NCI-H2196 treated with DMSO at 0.1 percent for 48 hours (cell line): ENCODE measurements at regions not wholly inside any gene's neighbourhood (a gene's known extent, or its start where the extent isn't known, plus 50 kb on each side); places are given as distances from the start of the nearest gene placed in this dataset.

Experiments
- DNase-seq: peaks from one replicate; lab custom pipeline; 2025; ENCODE audit not compliant: unreplicated experiment; lab: John Stamatoyannopoulos, UW

DNA sequence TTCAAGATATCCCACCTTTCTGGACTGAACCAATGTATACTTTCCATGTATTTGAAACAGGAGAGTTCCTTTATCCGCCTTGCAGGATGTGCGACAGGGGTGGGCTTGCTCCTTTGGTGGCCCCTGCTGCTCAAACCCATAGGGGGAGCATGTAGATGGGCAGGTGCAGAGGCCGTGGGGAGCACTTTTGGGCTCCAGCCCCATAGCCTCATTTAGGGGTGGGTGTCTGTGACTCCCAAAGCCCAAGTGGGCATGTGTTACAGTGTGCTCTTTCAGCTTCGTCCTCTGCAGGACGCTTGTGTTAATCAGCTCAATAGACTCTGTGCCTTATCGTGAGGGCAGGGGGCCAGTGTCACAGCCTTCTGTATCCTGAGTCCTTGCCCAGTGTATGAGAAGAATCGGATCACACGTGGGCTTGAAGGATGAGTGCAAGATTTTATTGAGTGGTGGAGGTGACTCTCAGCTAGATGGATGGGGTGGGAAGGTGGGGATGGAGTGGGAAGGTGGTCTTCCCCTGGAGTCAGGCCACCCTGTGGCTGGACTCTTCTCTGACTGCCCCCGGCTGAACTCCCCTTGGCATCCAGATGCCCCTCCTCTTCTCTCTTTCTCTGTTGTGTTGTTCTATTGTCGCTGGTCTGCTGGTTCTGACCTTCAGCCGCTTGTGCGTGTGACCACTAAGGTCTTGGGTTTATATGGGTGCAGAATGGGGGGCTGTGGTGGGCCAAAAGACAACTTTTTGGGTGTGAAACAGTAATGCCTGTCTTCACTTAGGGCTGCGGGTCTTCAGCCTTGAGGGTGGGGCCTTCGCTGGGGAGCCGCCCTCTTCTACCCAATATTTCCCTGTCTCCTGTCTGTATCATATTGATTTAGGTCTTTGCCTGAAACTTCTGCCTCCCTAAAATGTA lies 262.2 kb downstream of the GLRX3 start:
- no peak for DNase-seq

DNA sequence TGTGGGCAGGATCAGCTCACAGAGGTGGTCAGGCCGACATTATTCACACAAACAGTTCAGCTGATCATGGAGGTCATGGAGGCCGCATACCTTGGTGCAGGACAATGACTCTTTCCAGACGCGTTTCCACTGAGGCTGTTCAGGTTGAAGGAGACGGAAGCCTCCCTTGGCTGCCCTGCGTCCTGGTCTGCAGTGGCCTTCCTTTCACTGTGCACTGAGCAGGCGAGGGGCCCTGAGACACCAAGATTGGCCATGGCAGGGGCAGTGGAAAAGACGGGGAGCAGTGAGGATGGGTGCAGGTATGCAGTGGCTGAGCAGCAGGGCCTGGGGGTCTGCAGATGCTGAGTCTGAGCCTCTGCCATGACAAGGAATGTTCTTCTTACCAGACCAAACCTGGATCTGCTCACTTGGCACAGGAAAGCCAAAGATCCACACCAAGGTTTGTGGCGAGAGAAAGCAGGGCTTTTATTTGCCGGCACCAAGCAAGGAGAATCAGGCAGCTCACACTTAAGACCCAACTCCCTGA lies 263.3 kb downstream of the GLRX3 start:
- DNase-seq, result no peak

DNA sequence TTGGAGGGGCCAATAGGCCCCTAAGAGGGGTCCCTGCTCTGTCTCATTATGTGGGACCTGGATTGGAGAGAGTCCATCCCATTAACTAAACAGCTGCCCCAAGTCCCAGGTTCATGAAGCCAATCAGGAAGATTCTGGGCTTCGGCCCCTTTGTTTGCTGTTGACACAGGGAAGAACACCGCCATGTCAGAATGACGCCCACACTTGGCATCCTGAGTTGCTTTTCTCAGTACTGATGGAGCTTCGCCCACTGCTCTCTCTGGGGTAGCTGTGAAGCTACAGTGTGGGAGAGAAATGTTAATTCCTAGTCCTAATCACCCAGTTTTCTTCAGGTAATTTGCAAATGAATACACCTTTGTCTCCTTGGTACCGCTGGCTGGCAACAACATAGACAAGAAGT lies 264.7 kb downstream of the GLRX3 start:
- no peak for DNase-seq

DNA sequence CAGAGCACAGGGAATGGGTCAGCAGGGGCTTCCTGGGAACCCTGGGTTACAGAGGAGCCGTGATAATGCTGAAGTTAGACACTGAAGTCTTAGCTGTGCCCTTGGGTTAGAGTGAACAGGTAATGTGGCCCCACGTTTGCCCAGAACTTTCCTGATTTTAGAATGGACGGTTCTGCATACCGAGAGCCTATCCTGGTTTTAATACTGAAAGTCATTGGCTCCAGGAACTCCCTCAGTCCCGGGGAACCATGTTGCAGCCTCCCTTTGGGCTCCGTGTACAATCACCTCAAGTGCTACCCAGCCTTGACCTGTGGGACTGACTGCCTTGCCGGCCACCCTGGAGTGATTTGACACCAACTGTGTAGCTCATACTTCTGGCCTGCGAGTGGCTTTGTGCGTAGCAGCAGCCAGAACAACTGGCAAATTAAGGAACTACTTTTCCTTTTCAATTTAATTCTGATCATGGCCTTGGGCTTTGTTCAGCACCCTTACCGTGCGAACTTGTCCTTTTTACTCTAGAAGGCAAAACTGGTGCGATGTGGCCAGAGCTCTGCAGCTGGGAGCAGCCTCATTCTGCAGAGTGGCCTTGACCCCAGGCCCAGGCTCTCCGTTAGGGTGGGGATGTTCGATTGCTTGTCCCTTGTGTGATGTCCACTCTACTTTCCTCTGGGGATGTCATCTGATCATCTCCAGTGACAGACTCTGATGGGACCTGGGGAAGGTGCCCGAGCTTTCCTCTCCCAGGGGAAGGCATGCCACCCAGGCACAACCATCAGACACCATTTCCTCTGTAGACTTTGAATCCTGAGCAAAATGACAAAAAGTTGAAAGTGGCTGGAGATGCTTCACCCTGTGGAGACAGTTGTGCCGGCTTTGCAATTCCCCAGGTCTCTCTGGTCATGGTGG lies 265.9 kb downstream of the GLRX3 start:
- no peak for DNase-seq

DNA sequence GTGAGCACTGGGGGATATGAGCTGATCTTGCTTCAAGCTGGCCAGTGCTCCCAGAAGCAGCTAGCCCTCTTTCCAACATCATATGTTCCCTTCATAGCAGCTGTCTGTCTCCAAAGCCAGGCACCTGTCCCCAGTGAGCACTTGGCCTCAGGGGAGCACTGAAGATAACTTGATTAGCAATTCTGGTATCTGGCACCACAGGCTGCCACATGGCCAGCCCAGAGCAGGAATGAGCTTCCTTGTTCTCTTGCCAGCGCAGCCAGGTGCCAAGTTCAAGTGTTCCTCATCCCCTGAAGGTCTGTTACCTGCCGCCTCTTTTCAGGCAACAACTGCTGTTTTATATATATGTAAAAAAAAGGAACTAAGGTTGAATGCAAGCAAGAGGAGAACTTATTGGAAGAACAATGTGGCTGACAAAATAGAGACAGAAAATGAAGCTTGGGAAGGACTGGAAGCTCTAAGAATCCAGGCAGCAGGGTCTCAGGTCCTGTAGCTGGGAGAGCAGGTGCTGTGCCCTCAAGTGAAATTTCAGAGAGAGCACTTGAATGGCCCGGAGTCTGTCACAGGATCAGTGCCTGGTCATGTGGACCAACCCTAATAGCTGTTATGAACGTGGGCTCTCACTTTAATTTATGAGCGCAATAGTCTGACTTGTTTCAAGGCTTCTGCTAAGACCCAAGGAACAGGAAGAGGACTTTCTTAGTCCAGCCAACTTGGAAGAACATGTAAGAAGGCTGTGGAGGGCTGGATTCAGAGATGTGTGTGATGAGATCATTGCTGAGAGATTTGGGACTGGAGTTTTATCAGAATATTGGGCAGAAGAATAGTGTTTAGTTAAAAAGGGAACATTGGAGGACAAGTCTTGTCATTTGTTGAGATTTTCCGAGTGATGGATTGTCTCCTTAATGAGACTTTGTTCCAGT lies 267.2 kb downstream of the GLRX3 start:
- DNase-seq, result peak; percentile 47

DNA sequence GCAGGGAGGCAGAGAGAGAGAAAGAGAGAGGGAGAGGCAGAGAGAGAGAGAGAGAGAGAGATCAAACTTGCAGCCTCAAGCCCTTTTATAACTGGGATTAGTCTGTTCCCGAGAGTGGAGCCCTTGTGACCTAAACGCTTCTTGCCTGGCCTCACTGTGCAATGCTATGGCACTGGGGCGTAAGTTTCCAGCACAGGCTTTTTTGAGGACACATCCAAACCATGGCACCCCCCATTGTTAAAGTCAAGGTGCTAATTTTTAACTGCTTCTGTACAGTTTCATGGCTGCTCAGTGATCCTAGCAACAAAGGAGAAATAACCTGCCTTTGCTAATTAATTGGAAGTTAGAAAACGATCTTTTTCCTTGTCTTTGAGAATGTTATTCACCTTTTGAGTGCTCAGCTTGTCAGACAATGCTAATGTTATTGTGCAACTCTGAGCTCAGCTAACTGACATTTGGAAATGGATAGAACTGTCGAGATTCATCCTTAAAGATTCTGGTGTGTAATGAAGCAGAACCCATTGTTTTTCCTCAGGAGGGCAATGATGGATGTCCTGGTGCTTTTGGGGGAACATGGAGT lies 268.4 kb downstream of the GLRX3 start:
- no peak for DNase-seq

GRCh38 chr10:130407052-130407451 lies 270.9 kb downstream of the GLRX3 start:
- DNase-seq, result no peak

- no peak for DNase-seq
Measured at GRCh38 chr10:130409331-130409730, 273.1 kb downstream of the GLRX3 start.

DNA sequence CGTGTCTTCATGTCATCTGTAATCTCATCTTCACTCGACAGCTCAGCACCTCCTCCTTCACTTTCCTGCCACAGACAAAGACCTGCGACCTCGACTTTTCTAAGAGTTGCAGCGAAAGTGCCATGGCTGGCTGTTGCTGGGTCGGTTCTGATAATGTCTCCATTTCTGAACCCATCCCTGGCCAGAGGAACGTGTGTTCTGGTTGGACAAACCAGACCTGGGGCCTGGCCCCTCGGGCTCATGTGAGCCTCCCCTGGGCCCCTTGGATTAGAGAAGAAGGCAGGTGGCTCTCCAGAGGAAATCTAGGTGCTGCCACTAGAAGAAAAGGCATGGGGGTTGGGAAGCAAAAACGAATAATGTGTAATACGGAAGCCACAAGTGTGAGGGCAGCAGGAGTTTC lies 273.7 kb downstream of the GLRX3 start:
- DNase-seq, result no peak

- peak; percentile 10 for DNase-seq
Measured at GRCh38 chr10:130411496-130412085, 275.4 kb downstream of the GLRX3 start.

- no peak for DNase-seq
Measured at GRCh38 chr10:130412317-130412716, 276.1 kb downstream of the GLRX3 start.

DNA sequence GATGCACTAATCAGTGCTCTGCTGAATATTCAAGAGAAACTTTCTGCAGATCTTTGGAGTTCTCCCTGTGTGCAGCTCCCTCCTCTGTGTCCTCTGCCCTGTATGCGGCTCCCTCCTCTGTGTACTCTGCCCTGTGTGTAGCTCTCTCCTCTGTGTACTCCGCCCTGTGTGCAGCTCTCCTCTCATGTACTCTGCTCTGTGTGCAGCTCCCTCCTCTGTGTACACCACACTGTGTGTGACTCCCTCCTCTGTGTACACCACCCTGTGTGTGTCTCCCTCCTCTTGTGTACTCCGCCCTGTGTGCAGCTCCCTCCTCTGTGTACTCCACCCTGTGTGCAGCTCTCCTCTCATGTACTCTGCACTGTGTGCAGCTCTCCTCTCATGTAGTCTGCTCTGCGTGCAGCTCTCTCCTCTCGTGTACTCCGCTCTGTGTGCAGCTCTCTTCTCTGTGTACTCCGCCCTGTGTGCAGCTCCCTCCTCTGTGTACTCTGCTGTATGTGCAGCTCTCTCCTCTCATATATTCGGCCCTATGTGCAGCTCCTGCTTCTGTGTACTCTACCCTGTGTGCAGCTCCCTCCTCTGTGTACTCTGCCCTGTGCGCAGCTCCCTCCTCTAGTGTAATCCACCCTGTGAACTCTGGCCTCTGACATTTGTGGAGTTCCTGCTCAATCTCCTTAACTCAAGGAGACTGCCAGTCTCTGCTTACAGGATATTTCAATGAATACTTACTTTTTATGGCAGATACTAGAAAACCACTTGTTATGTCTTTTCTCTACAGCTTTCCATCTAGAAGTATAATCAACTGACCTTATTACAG lies 280.4 kb downstream of the GLRX3 start:
- DNase-seq, result no peak

DNA sequence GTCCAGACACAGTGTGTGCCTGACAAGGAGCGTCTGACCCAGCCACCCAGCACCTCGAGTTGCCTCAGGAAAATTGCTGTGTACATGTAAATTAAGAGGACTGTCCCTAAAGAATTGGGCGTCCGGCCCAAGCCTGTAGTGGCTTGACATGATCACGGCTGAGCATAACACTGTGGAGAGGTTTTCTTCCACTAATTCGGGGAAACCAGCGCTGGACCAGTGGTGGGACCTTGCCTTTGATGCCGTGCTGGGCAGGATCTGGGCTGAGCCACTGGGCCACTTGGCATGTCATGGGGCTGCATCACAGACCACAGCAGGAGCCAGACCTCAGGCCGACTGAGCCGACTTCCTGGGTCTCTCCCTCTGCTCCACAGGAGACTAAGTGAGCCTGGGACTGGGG lies 282.5 kb downstream of the GLRX3 start:
- DNase-seq, result no peak

DNA sequence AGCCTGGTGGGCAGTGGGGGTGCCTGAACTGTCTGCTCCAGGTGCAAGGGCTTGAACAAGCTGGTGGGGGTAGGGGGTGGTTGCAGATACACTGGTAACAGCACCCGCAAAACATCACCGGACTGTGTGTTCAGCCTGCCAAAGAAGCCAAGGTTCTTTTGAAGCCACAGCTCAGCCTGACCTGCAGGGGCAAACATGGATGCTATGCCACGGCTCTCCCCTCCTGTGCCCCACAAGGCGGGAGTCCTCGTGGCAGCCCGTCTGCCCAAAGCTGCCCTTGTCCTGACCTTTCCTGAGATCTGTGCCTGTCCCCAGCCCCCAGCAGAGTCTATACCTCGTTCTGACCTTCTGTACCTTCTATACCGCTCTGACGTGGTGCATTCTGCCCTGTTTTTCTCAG lies 285.7 kb downstream of the GLRX3 start:
- no peak for DNase-seq

- no peak for DNase-seq
Measured at GRCh38 chr10:130422366-130423324, 286.5 kb downstream of the GLRX3 start.

DNA sequence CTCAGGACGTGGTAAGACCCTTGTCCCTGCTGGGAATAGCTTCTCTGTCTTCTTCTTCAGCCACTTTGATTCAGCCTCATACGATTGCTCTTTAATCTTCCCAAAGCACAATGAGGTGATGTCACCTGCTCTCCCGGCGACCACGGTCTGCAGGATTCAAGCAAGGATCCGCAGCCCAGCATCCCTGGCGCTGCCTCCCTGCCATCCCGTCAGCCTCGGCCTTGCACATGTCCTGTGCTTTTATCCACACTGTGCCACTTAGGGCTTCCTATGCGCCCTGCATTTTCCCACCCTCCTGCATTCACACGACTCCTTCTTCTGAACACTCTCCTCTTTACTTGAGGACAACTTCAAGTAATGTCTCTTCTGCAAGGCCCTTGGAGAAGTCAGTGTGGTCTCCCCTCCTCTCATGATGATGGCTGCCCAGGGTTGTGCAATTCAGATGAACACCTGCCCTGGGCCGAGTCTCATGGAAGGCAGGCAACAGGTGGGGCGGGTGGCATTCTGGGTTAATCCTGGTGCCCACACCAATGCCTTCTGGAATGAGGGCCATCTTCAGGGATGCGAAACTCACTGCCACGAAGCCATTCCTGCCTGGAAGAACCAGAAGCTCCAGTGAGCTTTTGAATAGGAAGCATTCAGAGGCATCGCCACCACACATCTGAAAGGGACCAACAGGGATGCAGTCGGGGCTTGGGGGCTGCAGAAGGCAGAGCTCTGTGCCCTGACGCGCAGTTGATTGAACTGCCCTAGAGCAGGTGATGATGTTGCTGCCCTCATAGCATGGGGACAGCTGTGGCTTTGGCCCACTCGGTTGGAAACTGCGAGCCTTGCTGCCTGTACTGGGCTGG lies 287.5 kb downstream of the GLRX3 start:
- no peak for DNase-seq

DNA sequence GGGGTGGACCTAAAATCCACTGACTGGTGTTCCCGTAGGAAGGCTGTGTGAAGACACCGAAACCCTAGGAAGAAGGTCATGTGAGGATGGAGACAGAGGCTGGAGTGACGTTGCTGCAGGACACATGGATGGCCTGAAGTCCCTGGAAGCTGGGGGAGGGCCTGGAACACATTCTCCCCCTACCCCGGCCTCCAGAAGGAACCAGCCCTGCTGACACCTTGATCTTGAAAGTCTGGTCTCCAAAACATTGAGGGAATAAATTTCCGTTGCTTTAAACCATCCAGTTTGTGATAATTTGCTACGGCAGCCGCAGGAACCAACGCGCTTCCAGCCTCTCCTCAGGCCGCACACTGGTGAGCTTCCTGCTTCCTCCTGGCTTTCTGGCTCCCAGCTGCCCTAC lies 288.2 kb downstream of the GLRX3 start:
- no peak for DNase-seq
